ENCODE measurements at regions not wholly inside any gene's neighbourhood (a gene's known extent, or its start where the extent isn't known, plus 50 kb on each side); places are given as distances from the start of the nearest gene placed in this dataset.
"Not testable (repeated sequence)": the region's sequence is repeated elsewhere in the genome, so short reads cannot be mapped to it uniquely, and the experiment has no call there.

DNA sequence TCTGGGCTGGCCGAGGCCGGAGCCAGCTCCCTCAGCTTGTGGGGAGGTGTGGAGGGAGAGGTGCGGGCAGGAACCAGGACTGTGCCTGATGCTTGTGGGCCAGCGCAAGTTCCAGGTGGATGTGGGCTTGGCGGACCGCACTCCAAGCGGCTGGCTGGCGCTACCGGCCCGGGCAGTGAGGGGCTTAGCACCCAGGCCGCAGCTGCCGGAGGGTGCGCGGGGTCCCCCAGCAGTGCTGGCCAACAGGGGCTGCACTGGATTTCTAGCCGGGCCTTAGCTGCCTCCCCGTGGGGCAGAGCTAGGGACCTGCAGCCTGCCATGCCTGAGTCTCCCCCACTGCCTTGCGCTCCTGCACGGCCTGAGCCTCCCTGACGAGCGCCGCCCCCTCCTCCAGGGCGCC lies 242.8 kb downstream of the CCSER2 start:
- no peak for DNase-seq (ENCODE audit: low spot score)

GRCh38 chr10:84574102-84574501 lies 245.7 kb downstream of the CCSER2 start:
- DNase-seq (ENCODE audit: low spot score), result no peak

DNA sequence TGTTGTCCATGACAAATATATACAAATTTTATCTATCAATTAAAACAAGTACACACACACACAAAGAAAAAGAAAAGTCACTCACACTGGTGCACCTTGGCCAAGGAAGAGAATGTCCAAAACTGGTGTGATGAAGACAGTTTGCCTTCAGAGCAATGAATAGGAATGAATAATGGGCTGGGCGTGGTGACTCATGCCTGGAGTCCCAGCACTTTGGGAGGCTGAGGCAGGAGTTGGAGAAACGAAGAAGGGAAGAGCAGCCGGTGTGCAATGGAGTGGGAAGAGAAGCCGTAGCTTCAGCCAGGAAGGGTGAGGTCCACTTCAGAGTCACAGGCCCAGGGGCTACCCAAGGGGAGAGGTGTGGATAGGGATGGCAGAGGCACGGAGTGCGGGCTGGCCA lies 253.6 kb downstream of the CCSER2 start:
- DNase-seq (ENCODE audit: low spot score), result no peak

- no peak for DNase-seq (ENCODE audit: low spot score)
Observed at GRCh38 chr10:84583501-84583900, 255.1 kb downstream of the CCSER2 start.

GRCh38 chr10:84587789-84588188 lies 259.4 kb downstream of the CCSER2 start:
- DNase-seq (ENCODE audit: low spot score), result no peak

DNA sequence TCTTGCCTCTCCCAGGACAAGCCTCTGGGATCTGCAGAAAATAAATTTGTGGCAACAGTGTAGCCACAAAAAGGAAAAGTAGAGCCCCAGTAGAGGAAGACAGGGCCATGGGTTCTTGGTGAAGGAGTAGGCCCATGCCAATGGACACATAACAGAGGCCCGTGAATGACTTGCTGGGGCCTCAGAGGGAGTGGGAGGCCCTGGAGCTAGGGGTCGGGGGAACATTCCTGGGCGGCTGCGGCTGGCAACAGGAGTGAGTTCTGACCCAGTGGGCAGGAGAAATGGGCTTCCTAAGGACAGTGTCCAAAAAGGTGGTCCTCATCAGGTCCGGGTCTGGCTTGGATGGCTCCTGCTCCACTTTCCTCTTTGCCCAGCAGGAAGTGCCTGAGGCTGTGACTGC lies 260.0 kb downstream of the CCSER2 start:
- DNase-seq (ENCODE audit: low spot score), result no peak

- DNase-seq (ENCODE audit: low spot score), result no peak
Observed at GRCh38 chr10:84588971-84589370, 260.6 kb downstream of the CCSER2 start.

- no peak for DNase-seq (ENCODE audit: low spot score)
Observed at GRCh38 chr10:84589526-84590205, 261.3 kb downstream of the CCSER2 start.

GRCh38 chr10:84590327-84591193 lies 262.2 kb downstream of the CCSER2 start:
- no peak for DNase-seq (ENCODE audit: low spot score)

DNA sequence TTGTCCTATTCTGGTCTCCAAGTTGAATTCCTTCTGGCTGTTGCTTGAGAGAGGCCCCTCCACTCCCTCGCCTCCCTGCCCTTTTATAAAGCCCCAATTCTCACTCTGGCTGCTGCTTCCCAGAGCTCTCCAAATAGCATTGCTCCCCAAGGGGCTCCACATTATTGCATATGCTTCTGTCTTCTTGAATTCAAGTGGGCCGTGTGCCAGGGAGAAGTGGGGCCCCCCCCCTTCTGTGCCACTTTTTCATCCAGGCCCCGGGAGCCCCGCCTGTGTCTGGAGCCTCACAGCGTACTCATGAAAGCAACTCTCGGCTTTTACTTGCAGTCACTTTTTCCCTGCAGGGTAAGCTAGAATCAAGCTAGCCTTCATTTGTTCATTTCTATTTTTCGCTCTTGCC lies 265.1 kb downstream of the CCSER2 start:
- no peak for DNase-seq (ENCODE audit: low spot score)

DNA sequence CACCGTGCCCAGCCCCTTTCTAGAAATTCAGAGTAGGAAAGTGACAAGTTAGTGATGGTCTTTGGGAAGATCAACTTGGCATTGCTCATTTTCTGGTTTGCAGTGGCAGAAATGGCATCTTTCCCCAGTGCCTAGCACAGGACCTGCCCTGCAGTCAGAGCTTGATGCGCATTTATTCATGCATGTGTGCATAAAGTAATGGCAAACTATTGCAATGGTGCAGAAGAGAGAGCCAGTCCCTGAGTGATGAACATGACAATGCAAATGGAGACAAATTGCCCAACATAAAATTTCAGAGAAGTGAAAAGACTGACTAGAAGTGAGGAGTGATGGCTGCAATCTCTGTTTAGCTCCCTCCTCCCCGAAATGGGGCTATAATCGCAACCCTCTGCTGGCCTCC lies 268.2 kb downstream of the CCSER2 start:
- DNase-seq (ENCODE audit: low spot score), result no peak

- DNase-seq (ENCODE audit: low spot score), result no peak
Observed at GRCh38 chr10:84599254-84599653, 270.9 kb downstream of the CCSER2 start.

- DNase-seq (ENCODE audit: low spot score), result no peak
Observed at GRCh38 chr10:84600947-84601346, 272.6 kb downstream of the CCSER2 start.

- not testable (repeated sequence) for DNase-seq (ENCODE audit: low spot score)
Observed at GRCh38 chr10:84602543-84602942, 274.2 kb downstream of the CCSER2 start.

DNA sequence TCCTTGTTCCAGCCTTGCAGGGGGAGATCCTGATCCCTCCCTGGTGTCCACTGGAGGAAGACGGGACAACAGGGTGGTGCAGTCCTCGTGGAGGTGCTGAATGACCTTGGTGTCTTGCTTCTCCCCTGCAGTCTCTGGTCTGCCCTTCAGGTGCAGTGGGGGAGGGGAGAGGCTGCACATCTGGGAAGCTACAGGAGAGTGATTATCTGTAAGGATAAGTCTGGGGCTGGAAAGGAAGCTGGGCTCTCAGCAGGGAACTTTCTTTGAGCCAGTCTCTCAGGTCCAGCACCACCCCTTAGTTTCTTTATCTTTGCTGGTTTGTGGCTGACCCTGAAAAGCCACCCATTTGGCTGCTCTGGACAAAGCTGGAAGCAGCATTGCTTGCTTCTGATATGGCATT lies 275.6 kb downstream of the CCSER2 start:
- no peak for DNase-seq (ENCODE audit: low spot score)

DNA sequence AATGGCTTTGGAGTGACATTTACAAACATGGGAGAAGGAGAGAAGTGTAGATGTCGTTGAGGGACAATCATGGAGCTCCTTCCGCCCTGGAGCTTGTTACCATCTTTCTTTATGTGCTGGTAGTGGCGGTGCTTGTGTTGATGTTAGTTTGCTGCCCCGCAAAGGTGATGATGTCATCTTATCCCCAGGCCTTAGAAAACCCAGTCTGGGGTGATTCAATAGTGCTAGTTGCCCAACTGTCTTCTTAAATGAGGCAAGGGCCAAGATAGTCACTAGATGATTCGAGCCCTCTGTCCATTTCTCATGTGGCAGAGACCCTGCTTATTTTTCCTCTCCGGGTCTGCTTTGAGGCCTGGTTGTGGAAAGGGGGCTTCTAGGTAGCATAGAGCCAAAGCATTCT lies 277.4 kb downstream of the CCSER2 start:
- no peak for DNase-seq (ENCODE audit: low spot score)

DNA sequence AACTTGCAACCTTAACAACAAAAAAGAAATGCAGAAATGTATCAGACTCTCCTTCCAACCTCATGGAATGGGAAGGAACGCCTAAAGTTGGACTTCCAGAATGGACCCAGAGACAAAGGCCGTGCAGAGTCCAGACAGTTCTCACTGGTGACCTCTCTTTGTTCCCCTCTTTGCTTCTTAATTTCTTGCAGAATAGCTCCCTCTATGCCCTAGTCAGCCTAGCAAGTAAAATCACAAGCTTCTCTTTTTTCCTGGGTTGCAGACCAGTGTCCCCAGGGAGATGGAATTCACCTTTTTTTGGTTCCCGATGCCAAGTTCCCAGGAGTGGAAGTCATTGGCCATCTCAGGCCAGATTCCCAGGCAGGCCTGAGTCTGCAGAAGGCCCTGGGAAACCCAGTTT lies 278.0 kb downstream of the CCSER2 start:
- DNase-seq (ENCODE audit: low spot score), result no peak

DNA sequence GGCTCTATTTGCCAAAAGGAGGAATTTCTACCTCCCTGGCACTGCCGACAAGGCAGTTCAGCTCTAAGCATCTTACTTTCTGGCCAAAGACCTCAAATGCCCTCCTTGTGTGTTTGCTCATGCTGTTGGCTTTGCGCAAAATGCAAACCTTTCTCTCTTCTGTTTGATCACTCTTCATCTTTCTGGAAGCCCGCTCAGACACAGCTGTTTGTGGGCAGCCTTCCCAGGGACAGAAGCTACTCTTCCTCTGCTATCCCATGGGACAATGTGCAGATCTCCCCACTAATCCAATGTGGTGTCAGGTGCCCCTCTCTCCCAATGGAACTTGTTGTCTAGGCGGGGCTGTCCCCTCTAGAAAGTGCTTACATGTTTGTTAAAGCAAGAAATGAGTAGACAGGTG lies 278.7 kb downstream of the CCSER2 start:
- DNase-seq (ENCODE audit: low spot score), result no peak

DNA sequence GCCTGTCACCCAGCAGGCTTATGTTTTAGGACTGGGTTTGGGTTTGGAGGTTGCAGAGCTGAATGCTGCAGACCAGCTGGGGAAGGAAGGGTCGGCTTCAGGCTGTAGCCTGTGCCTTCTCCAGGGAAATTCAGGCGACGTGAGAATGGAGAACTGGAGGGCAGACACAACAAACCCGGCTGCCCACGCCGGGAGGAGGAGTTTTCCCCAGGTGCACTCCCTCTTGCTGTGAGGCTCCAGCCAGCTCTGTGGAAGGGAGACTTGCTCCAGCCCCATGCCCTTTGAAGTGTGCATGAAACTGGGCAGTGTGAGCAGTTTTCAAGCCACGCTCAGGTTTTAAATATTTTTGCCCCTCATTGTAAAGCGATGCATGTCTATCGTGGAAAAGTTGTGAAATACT lies 279.1 kb downstream of the CCSER2 start:
- no peak for DNase-seq (ENCODE audit: low spot score)

GRCh38 chr10:84608126-84608525 lies 279.7 kb downstream of the CCSER2 start:
- DNase-seq (ENCODE audit: low spot score), result no peak

DNA sequence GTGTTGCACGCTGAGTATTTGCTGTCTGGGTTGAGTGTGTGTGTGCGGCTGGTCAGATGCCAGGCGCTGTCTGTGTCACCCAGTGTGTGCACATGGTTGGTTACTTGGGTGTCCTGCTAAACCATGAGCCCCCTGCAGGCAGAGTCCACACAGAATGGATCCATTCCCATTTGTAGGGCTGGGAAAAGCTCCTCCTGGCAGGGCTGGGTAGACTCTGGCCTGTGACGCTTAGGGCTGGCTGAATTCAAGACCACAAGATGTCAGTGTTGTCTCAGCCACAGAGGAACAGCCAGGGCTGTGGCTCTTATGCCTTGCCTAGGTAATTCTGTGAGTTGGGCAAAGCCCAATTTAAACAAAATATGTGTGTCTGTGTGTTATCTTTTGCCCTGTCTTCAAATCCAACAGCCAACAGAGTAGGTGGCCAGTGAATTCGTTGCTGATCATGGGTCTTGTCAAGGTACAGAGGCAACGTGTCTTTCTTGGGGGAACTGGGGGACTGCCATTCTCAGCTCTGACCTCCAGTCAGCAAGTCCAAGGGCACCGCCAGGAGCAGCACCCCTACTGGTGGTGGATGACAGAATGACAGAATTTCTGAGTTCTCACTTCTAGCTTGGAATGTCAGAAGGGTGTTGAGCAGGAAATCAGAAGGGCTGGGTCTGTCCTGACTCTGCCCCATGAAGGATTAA lies 285.1 kb downstream of the CCSER2 start:
- DNase-seq (ENCODE audit: low spot score), result peak; percentile 32

DNA sequence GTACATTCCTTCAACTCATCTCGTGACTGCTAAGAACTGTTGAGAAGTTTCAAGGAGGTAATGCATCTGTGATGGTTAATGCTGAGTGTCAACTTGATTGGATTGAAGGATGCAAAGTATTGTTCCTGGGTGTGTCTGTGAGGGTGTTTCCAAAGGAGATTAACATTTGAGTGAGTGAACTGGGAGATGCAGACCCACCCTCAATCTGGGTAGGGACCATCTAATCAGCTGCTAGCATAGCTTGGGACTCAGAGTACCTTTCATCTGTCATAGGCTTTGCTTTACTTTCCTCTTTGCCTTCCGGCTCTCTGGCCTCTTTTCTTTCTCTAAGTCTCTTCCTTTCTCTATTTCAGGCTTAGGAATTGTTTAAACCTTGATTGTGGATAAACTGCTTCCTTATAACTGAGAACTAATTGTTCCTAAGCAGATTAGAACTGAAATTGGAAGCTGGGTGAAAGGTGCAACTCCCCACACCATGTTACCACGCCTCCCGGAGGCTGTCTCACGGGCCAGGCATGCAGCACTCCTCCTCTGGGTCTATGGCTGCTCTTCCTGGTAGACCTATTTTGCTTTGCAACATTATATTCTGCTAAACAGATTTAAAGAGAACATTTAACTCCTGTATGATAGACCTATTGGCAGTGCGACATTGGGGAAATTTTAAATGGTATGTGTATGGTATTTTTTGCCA lies 298.2 kb downstream of the CCSER2 start:
- DNase-seq (ENCODE audit: low spot score), result no peak
